ENCODE measurements at regions not wholly inside any gene's neighbourhood (a gene's known extent, or its start where the extent isn't known, plus 50 kb on each side); places are given as distances from the start of the nearest gene placed in this dataset.

- no peak overlapping the region for H3K23ac ChIP-seq (ENCODE audit: insufficient read length, low read depth, low read length)
- H3K27ac Mint-ChIP-seq: no peak overlapping the region
- H3K23me2 ChIP-seq (ENCODE audit: insufficient read length, low read depth, low read length, poor library complexity, severe bottlenecking): no peaks in the 10 kb centered on the region
- H3K4me3 Mint-ChIP-seq: no peak overlapping the region
- no peak overlapping the region for H2BK12ac ChIP-seq (ENCODE audit: insufficient read length, low read depth, low read length)
- H3K27ac ChIP-seq (ENCODE audit: insufficient read length, low read depth, low read length): no peak overlapping the region
- no peak overlapping the region for H2BK5ac ChIP-seq (ENCODE audit: insufficient read length, low read length)
- no peak overlapping the region for H3T11ph ChIP-seq (ENCODE audit: low read length)
- H3K4ac ChIP-seq (ENCODE audit: low read depth, low read length): no peak overlapping the region
- WGBS (ENCODE audit: extremely low coverage, insufficient read length, low lambda C conversion rate): no CpG with 5 or more reads among the region's 1 CpG
- no peak overlapping the region for H3K18ac ChIP-seq (ENCODE audit: insufficient read length, low read depth, low read length)
- no peak overlapping the region for H2BK20ac ChIP-seq (ENCODE audit: low read depth, low read length, poor library complexity, severe bottlenecking)
- H3K9me3 ChIP-seq (ENCODE audit: control insufficient read depth, low read depth, low read length): no peaks in the 10 kb centered on the region
- no peaks in the 10 kb centered on the region for H3K4me1 Mint-ChIP-seq
- no peak overlapping the region for H4K5ac ChIP-seq (ENCODE audit: insufficient read length, low read depth, low read length)
- H4K91ac ChIP-seq (ENCODE audit: insufficient read length, low read depth, low read length): no peak overlapping the region
- H4K8ac ChIP-seq (replicated peaks; ENCODE audit: insufficient read length, low read depth, low read length): no peak overlapping the region
- H3K9ac ChIP-seq (ENCODE audit: extremely low read depth, insufficient read length, low read length): no peak overlapping the region
- H2BK15ac ChIP-seq (ENCODE audit: low read depth, low read length): no peak overlapping the region
- H3K79me1 ChIP-seq (ENCODE audit: insufficient read depth, low read depth, low read length, poor library complexity, severe bottlenecking): no peaks in the 10 kb centered on the region
- DNase-seq: no peak
- no peaks in the 10 kb centered on the region for H4K20me1 ChIP-seq (ENCODE audit: control insufficient read depth, insufficient read depth, insufficient read length)
- no peak overlapping the region for H2AK5ac ChIP-seq (ENCODE audit: insufficient read length, low read length)
- H3K79me2 ChIP-seq (ENCODE audit: insufficient read depth, low read length): no peaks in the 10 kb centered on the region
- no peak overlapping the region for H2AFZ ChIP-seq (ENCODE audit: low read length)
- peaks cover 5 to 14% of the 10 kb centered on the region in 2 experiments for H3K9me3 Mint-ChIP-seq
- H2BK120ac ChIP-seq (ENCODE audit: low read depth, low read length, poor library complexity, severe bottlenecking): no peak overlapping the region
- no peaks in the 10 kb centered on the region for H3K27me3 ChIP-seq (ENCODE audit: insufficient read depth, low read length)
- TF ChIP-seq, protein P1, sequence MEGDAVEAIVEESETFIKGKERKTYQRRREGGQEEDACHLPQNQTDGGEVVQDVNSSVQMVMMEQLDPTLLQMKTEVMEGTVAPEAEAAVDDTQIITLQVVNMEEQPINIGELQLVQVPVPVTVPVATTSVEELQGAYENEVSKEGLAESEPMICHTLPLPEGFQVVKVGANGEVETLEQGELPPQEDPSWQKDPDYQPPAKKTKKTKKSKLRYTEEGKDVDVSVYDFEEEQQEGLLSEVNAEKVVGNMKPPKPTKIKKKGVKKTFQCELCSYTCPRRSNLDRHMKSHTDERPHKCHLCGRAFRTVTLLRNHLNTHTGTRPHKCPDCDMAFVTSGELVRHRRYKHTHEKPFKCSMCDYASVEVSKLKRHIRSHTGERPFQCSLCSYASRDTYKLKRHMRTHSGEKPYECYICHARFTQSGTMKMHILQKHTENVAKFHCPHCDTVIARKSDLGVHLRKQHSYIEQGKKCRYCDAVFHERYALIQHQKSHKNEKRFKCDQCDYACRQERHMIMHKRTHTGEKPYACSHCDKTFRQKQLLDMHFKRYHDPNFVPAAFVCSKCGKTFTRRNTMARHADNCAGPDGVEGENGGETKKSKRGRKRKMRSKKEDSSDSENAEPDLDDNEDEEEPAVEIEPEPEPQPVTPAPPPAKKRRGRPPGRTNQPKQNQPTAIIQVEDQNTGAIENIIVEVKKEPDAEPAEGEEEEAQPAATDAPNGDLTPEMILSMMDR (conservative IDR thresholded peaks at IDR 0.05): no peak
- H3K56ac ChIP-seq (ENCODE audit: insufficient read length, low read depth, low read length): no peak overlapping the region
- H3K14ac ChIP-seq (ENCODE audit: insufficient read depth, low read length): no peak overlapping the region
- no peaks in the 10 kb centered on the region for H3K27me3 Mint-ChIP-seq (ENCODE audit: low read depth)
- no peak overlapping the region for H3K4me2 ChIP-seq (ENCODE audit: insufficient read depth, insufficient read length, low read length)
- no peaks in the 10 kb centered on the region for H3K4me1 ChIP-seq (ENCODE audit: insufficient read depth, low read length)
- H3K36me3 Mint-ChIP-seq (ENCODE audit: insufficient read depth in 1 of 3, low read depth in 3 of 3): peaks cover 5 to 6% (median 6%) of the 10 kb centered on the region in 3 experiments; a peak in 6 of 7 replicates
Measured at GRCh38 chr18:27314996-27315395, 129.9 kb upstream of the CHST9 start.
